ENCODE measurements at regions not wholly inside any gene's neighbourhood (a gene's known extent, or its start where the extent isn't known, plus 50 kb on each side); places are given as distances from the start of the nearest gene placed in this dataset.

DNA sequence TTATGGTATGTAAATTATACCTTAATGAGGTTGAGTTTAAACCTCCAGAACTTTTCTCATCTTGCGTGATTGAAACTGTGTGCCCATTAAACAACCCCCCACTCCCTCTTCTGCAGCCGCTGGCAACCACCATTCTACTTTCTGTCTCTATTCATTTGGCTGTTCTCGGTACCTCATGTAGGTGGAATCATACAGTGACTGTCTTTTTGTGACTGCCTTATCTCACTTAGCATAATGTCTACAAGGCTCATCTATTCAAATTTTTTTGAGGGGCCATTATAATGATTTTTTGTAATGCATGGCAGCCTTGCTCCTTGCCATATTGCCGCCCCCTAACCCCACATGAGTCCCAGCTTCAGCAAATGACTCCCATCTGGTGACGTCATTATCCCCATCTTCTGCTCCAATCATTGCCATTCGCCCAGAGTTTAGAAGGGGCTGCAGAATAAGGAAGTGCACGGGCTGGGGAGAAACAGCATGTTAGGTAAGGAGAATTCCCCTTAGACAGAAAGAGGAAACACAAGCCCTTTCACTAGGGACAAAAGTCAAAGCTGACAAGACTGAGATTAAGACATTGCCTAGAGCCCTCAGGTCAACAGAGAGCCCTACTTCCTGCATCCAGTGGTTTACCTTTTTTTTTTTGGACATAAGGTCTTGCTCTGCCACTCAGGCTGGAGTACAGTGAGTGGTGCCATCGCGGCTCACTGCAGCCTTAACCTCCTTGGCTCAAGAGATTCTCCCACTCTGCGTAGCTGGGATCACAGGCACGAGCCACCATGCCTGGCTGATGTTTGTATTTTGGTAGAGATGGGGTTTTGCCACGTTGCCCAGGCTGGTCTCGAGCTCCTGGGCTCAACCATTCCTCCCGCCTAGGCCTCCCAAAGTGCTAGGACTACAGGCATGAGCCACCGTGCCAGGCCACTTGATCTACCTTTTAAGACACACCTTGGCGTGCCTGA lies 78.4 kb upstream of the ERRFI1 start:
- TF ChIP-seq, protein P1, sequence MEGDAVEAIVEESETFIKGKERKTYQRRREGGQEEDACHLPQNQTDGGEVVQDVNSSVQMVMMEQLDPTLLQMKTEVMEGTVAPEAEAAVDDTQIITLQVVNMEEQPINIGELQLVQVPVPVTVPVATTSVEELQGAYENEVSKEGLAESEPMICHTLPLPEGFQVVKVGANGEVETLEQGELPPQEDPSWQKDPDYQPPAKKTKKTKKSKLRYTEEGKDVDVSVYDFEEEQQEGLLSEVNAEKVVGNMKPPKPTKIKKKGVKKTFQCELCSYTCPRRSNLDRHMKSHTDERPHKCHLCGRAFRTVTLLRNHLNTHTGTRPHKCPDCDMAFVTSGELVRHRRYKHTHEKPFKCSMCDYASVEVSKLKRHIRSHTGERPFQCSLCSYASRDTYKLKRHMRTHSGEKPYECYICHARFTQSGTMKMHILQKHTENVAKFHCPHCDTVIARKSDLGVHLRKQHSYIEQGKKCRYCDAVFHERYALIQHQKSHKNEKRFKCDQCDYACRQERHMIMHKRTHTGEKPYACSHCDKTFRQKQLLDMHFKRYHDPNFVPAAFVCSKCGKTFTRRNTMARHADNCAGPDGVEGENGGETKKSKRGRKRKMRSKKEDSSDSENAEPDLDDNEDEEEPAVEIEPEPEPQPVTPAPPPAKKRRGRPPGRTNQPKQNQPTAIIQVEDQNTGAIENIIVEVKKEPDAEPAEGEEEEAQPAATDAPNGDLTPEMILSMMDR (IDR thresholded peaks at IDR 0.05): no peak
- TF ChIP-seq POLR2A (IDR thresholded peaks at IDR 0.05): no peak
